ENCODE measurements at regions not wholly inside any gene's neighbourhood (a gene's known extent, or its start where the extent isn't known, plus 50 kb on each side); places are given as distances from the start of the nearest gene placed in this dataset.

- H2BK120ac ChIP-seq (ENCODE audit: low read depth, low read length): no peak overlapping the region
- H3K4me1 ChIP-seq (ENCODE audit: control insufficient read depth, insufficient read depth, low read length): no peaks in the 10 kb centered on the region
- no peaks in the 10 kb centered on the region for H3K79me1 ChIP-seq (ENCODE audit: low read depth in 1 of 2, low read length in 2 of 2)
- dilution Hi-C loops (cut with HindIII; ENCODE audit: low sequenced_read_pairs, unreplicated experiment): no loop called here
- CTCF ChIA-PET: no interaction called here
- no peaks in the 10 kb centered on the region for H3K36me3 ChIP-seq (ENCODE audit: control insufficient read depth, insufficient read depth, low read length)
- intact Hi-C loops (cut with micrococcal nuclease): no loop called here
- H3K18ac ChIP-seq (ENCODE audit: low read depth, low read length): no peak overlapping the region
- no peaks in the 10 kb centered on the region for H3K27me3 ChIP-seq (ENCODE audit: control insufficient read depth, insufficient read depth, low read length)
- H4K91ac ChIP-seq (ENCODE audit: insufficient read depth, low read depth, low read length): no peak overlapping the region
- H3K9me1 ChIP-seq (ENCODE audit: insufficient read depth, low read length): no peaks in the 10 kb centered on the region
- H2AFZ ChIP-seq (replicated peaks; ENCODE audit: low read length, poor library complexity): no peak overlapping the region
- no peak overlapping the region for H2BK5ac ChIP-seq (ENCODE audit: low read depth, low read length, poor library complexity, severe bottlenecking)
- no TSS peak for BruUV-seq (replicated peaks)
- no peak overlapping the region for H4K5ac ChIP-seq (ENCODE audit: low read depth, low read length)
- WGBS, 2 experiments (ENCODE audit: extremely low coverage in 2 of 2, insufficient read length in 1 of 2): no CpG with 5 or more reads among the region's 3 CpGs
- H3K9me3 ChIP-seq (ENCODE audit: control insufficient read depth, insufficient read depth, low read length): no peaks in the 10 kb centered on the region
- H3K4me2 ChIP-seq (ENCODE audit: low read depth, low read length): no peak overlapping the region
- no peak for DNase-seq
- H3K56ac ChIP-seq (ENCODE audit: extremely low read depth, insufficient read depth, low read length): no peak overlapping the region
- POLR2A ChIA-PET (ENCODE audit: unreplicated experiment): interaction anchor here (0.5 kb wide), 1 partner anchor 214 kb away, joined by 3 read pairs; no protein-coding TSS in a partner anchor
- ATAC-seq (ENCODE audit: low read depth): no peak
- no peak overlapping the region for H3K23ac ChIP-seq (ENCODE audit: low read depth, low read length)
- in situ Hi-C loops (cut with MboI; ENCODE audit: low sequenced_read_pairs): no loop called here
- no peak overlapping the region for H3K9ac ChIP-seq (ENCODE audit: low read depth, low read length)
- H4K8ac ChIP-seq (ENCODE audit: low read depth in 2 of 2, low read length in 2 of 2): no peak overlapping the region
- H3K4me3 ChIP-seq (ENCODE audit: insufficient read depth, low read depth, low read length): no peak overlapping the region
- H2AK5ac ChIP-seq (ENCODE audit: low read depth, low read length): no peak overlapping the region
- H3K14ac ChIP-seq (replicated peaks; ENCODE audit: low read depth, low read length): no peak overlapping the region
- no peak overlapping the region for H3K27ac ChIP-seq (ENCODE audit: insufficient read depth, low read length)
- no peak overlapping the region for H2BK20ac ChIP-seq (ENCODE audit: low read depth, low read length)
- H3K4ac ChIP-seq (ENCODE audit: low read depth, low read length): no peak overlapping the region
- no peak overlapping the region for H2BK15ac ChIP-seq (ENCODE audit: low read depth, low read length)
- no peaks in the 10 kb centered on the region for H4K20me1 ChIP-seq (ENCODE audit: insufficient read depth, low read length)
- no peak for TF ChIP-seq RAD21 (IDR thresholded peaks at IDR 0.05; ENCODE audit: low read length)
- peak; percentile 17; the same call in 1 of the 2 replicates for TF ChIP-seq MAFK (IDR thresholded peaks at IDR 0.05; ENCODE audit: low read depth, low read length)
- no peak overlapping the region for H2AK9ac ChIP-seq (replicated peaks; ENCODE audit: low read depth, low read length, poor library complexity)
Observed at GRCh38 chr1:191457889-191458288, 700.4 kb upstream of the RGS18 start.

Measured in IMR-90 (cell line).